Ectodermal cell (in vitro differentiated cells): ENCODE measurements at regions not wholly inside any gene's neighbourhood (a gene's known extent, or its start where the extent isn't known, plus 50 kb on each side); places are given as distances from the start of the nearest gene placed in this dataset.

Source experiments
- H3K27ac ChIP-seq: 2 replicates; pipeline ENCODE4 v1.7.0; 2013; ENCODE audit warnings: mild to moderate bottlenecking, low read depth, low read length; ENCODE audit not compliant: insufficient read depth, poor library complexity, severe bottlenecking
- H3K27me3 ChIP-seq: 2 replicates; pipeline ENCODE4 v1.7.0; 2013; ENCODE audit warnings: mild to moderate bottlenecking, low read length; ENCODE audit not compliant: insufficient read depth, control insufficient read depth, poor library complexity, severe bottlenecking
- H3K36me3 ChIP-seq: one replicate; pipeline ENCODE4 v1.7.0; 2013; ENCODE audit warnings: low read length; ENCODE audit not compliant: control insufficient read depth, insufficient read depth
- H3K4me1 ChIP-seq: one replicate; pipeline ENCODE4 v1.7.0; 2013; ENCODE audit warnings: low read length; ENCODE audit not compliant: control insufficient read depth, insufficient read depth
- H3K4me3 ChIP-seq: 2 replicates; pipeline ENCODE4 v1.7.0; 2013; ENCODE audit warnings: low read depth, low read length, control low read depth; ENCODE audit not compliant: insufficient read depth
- H3K9me3 ChIP-seq: 2 replicates; pipeline ENCODE4 v1.7.0; 2013; ENCODE audit warnings: mild to moderate bottlenecking, low read length, moderate library complexity; ENCODE audit not compliant: control insufficient read depth
- WGBS, 2 experiments: methylation state at CpG; one replicate each; pipeline ENCODE4 v1.1.7; 2013; ENCODE audit warnings: missing lambda C conversion rate in 2 of 2; 5-methylcytosine and 5-hydroxymethylcytosine counted together

- 96 to 98% methylated on average over 4 to 5 of the region's 5 CpGs for WGBS, 2 experiments
- Histone ChIP-seq H3K27ac (no peak overlapping the region), H3K4me1 (no peaks in the 10 kb centered on the region), H3K36me3 (no peaks in the 10 kb centered on the region), H3K27me3 (no peaks in the 10 kb centered on the region), H3K9me3 (no peaks in the 10 kb centered on the region), H3K4me3 (no peak overlapping the region)
These were observed 267.1 kb downstream of the ADGB start for GRCh38 chr6:146865756-146866379.

- Histone ChIP-seq H3K9me3 (no peaks in the 10 kb centered on the region), H3K36me3 (no peaks in the 10 kb centered on the region), H3K27me3 (no peaks in the 10 kb centered on the region), H3K27ac (no peak overlapping the region), H3K4me1 (no peaks in the 10 kb centered on the region), H3K4me3 (no peak overlapping the region)
- WGBS, 2 experiments = 91 to 97% methylated on average over 3 of the region's 4 CpGs
These were observed 268.1 kb downstream of the ADGB start for GRCh38 chr6:146866731-146867414.

GRCh38 chr6:146868671-146869209 is 270.0 kb downstream of the ADGB start:
- Histone ChIP-seq H3K9me3 (no peaks in the 10 kb centered on the region), H3K27me3 (no peaks in the 10 kb centered on the region), H3K36me3 (no peaks in the 10 kb centered on the region), H3K27ac (no peak overlapping the region), H3K4me1 (no peaks in the 10 kb centered on the region), H3K4me3 (no peak overlapping the region)
- WGBS, 2 experiments = 90 to 93% methylated on average over 4 of the region's 4 CpGs

- 92 to 94% methylated on average over 3 of the region's 3 CpGs for WGBS, 2 experiments
- H3K9me3 ChIP-seq = no peaks in the 10 kb centered on the region
These were observed 272.0 kb downstream of the ADGB start for GRCh38 chr6:146870760-146871159.

GRCh38 chr6:146871611-146872425 is 273.0 kb downstream of the ADGB start:
- Histone ChIP-seq H3K27me3 (no peaks in the 10 kb centered on the region), H3K36me3 (no peaks in the 10 kb centered on the region)

More at GRCh38 chr6:146870760-146871159, 272.0 kb downstream of the ADGB start:
- H3K36me3 ChIP-seq = no peaks in the 10 kb centered on the region
- no peaks in the 10 kb centered on the region for H3K27me3 ChIP-seq
- no peak overlapping the region for H3K4me3 ChIP-seq
- no peak overlapping the region for H3K27ac ChIP-seq
- H3K4me1 ChIP-seq = no peaks in the 10 kb centered on the region

GRCh38 chr6:146872426-146872785 is 273.6 kb downstream of the ADGB start:
- Histone ChIP-seq H3K4me1 (no peaks in the 10 kb centered on the region), H3K9me3 (no peaks in the 10 kb centered on the region), H3K36me3 (no peaks in the 10 kb centered on the region), H3K27me3 (no peaks in the 10 kb centered on the region), H3K27ac (no peak overlapping the region), H3K4me3 (no peak overlapping the region)
- 91 to 93% methylated on average over 1 of the region's 1 CpG for WGBS, 2 experiments

More at GRCh38 chr6:146871611-146872425, 273.0 kb downstream of the ADGB start:
- no peaks in the 10 kb centered on the region for H3K4me1 ChIP-seq
- H3K9me3 ChIP-seq = no peaks in the 10 kb centered on the region
- no peak overlapping the region for H3K4me3 ChIP-seq
- no peak overlapping the region for H3K27ac ChIP-seq
- 84 to 88% methylated on average over 12 of the region's 12 CpGs for WGBS, 2 experiments

- 86 to 100% methylated on average over 4 of the region's 4 CpGs for WGBS, 2 experiments
- Histone ChIP-seq H3K4me3 (no peak overlapping the region), H3K36me3 (no peaks in the 10 kb centered on the region), H3K9me3 (no peaks in the 10 kb centered on the region), H3K27ac (no peak overlapping the region), H3K4me1 (no peaks in the 10 kb centered on the region), H3K27me3 (no peaks in the 10 kb centered on the region)
These were observed 275.7 kb downstream of the ADGB start for GRCh38 chr6:146874278-146875018.

GRCh38 chr6:146875927-146876270 is 277.1 kb downstream of the ADGB start:
- Histone ChIP-seq H3K27me3 (no peaks in the 10 kb centered on the region), H3K4me3 (no peak overlapping the region), H3K36me3 (no peaks in the 10 kb centered on the region), H3K27ac (no peak overlapping the region), H3K9me3 (no peaks in the 10 kb centered on the region), H3K4me1 (no peaks in the 10 kb centered on the region)
- WGBS, 2 experiments = 84 to 98% methylated on average over 2 to 4 of the region's 4 CpGs

- Histone ChIP-seq H3K36me3 (no peaks in the 10 kb centered on the region), H3K4me1 (no peaks in the 10 kb centered on the region), H3K9me3 (no peaks in the 10 kb centered on the region), H3K27ac (no peak overlapping the region), H3K4me3 (no peak overlapping the region), H3K27me3 (no peaks in the 10 kb centered on the region)
- WGBS, 2 experiments = 92 to 97% methylated on average over 3 to 8 of the region's 9 CpGs
These were observed 277.7 kb downstream of the ADGB start for GRCh38 chr6:146876271-146877151.
